ENCODE measurements at regions not wholly inside any gene's neighbourhood (a gene's known extent, or its start where the extent isn't known, plus 50 kb on each side); places are given as distances from the start of the nearest gene placed in this dataset.

DNA sequence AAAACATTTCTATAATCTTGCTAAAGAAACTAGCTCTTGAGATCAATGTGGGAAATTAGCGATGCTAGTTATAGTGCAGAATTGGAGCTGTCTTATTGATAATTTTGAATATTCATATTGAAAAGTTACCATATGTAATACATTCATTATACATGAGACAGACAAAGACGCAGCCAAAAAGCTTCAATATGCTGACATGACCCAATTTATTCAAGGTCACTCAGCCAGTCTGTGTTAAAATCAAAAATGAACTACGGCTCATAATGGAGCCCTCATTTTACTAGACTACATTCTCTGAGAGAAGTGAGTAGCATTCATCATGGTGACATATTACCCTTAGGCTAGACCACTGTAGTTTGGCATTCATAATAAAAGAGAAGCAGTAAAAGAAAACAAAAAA lies 107.3 kb upstream of the GABRG2 start:
- no peaks in the 10 kb centered on the region for H3K4me1 ChIP-seq (ENCODE audit: control extremely low read depth in 1 of 4, control insufficient read depth in 4 of 4, insufficient read depth in 4 of 4, low read length in 3 of 4)
- no peak overlapping the region for H3K27ac ChIP-seq (ENCODE audit: insufficient read depth in 1 of 2, low read depth in 1 of 2, low read length in 2 of 2, poor library complexity in 1 of 2, severe bottlenecking in 2 of 2)
- DNase-seq, result no peak
- no peaks in the 10 kb centered on the region for H3K27me3 ChIP-seq (replicated peaks in 2 of 5; ENCODE audit: control insufficient read depth in 4 of 5, insufficient read depth in 5 of 5, low read length in 4 of 5)
- no peak overlapping the region for H3K4me3 ChIP-seq (ENCODE audit: control insufficient read depth in 1 of 7, extremely low read depth in 1 of 7, insufficient read depth in 4 of 7, low read depth in 2 of 7, low read length in 6 of 7)
- ChIA-PET POLR2A (no interaction called here), CTCF (no interaction called here)
- no peaks in the 10 kb centered on the region for H3K36me3 ChIP-seq (ENCODE audit: control insufficient read depth in 4 of 4, insufficient read depth in 4 of 4, low read length in 3 of 4)
- H3K9me3 ChIP-seq (ENCODE audit: control extremely low read depth in 1 of 5, control insufficient read depth in 4 of 5, insufficient read depth in 2 of 5, low read depth in 1 of 5, low read length in 4 of 5), result no peaks in the 10 kb centered on the region
- WGBS (ENCODE audit: insufficient coverage), result no CpG with 5 or more reads among the region's 3 CpGs

DNA sequence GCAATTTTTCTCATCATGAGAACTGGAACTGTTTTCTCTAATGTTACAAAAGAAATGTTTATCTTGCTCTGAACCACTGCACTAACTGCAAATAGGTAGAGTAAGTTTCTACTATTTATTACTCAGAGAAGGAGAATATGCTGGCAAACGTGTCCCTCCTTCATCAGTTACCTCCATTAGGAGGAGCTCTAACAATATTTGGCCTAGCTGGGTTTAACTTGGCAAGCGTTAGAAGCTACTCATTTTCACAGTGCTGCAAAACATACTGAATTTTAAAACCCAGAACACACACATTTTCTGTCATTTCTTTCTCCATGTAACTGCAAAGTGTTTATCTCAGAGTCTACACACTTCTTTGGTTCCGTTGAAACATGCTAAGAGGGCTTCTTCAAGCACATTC lies 101.0 kb upstream of the GABRG2 start:
- no peak overlapping the region for H3K4me3 ChIP-seq (ENCODE audit: control insufficient read depth in 1 of 7, extremely low read depth in 1 of 7, insufficient read depth in 4 of 7, low read depth in 2 of 7, low read length in 6 of 7)
- WGBS (ENCODE audit: insufficient coverage), result no CpG with 5 or more reads among the region's 3 CpGs
- H3K27ac ChIP-seq (ENCODE audit: insufficient read depth in 1 of 2, low read depth in 1 of 2, low read length in 2 of 2, poor library complexity in 1 of 2, severe bottlenecking in 2 of 2), result no peak overlapping the region
- ChIA-PET POLR2A (no interaction called here), CTCF (interaction anchor here (1.0 kb wide), 1 partner anchor 1440 kb away, joined by 3 read pairs; no protein-coding TSS in a partner anchor)
- peak; percentile 2 to 31 (median 18) for DNase-seq
- no peaks in the 10 kb centered on the region for H3K4me1 ChIP-seq (ENCODE audit: control extremely low read depth in 1 of 4, control insufficient read depth in 4 of 4, insufficient read depth in 4 of 4, low read length in 3 of 4)
- H3K9me3 ChIP-seq (ENCODE audit: control extremely low read depth in 1 of 5, control insufficient read depth in 4 of 5, insufficient read depth in 2 of 5, low read depth in 1 of 5, low read length in 4 of 5), result no peaks in the 10 kb centered on the region
- no peaks in the 10 kb centered on the region for H3K36me3 ChIP-seq (ENCODE audit: control insufficient read depth in 4 of 4, insufficient read depth in 4 of 4, low read length in 3 of 4)
- H3K27me3 ChIP-seq (replicated peaks in 2 of 5; ENCODE audit: control insufficient read depth in 4 of 5, insufficient read depth in 5 of 5, low read length in 4 of 5), result no peaks in the 10 kb centered on the region

DNA sequence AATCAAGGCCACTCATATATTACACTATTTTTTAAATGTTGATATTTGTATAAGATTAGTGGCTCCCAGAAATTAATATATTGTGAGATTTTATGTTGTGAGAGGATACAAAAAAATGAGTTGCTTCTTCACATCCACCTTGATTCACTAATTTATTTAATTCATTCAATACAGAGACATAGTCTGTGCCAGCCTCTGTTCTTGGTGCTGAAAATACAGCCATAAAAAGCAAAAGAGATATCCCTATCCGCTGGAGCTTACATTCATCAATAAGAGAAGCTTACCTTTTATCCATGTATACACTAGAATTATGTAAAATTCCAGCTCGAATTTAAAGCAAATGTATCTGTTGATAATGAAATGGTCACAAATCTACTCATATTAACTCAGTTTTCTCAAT lies 92.2 kb upstream of the GABRG2 start:
- DNase-seq, result no peak
- Histone ChIP-seq H3K27ac (ENCODE audit: insufficient read depth in 1 of 2, low read depth in 1 of 2, low read length in 2 of 2, poor library complexity in 1 of 2, severe bottlenecking in 2 of 2) (no peak overlapping the region), H3K4me3 (ENCODE audit: control insufficient read depth in 1 of 7, extremely low read depth in 1 of 7, insufficient read depth in 4 of 7, low read depth in 2 of 7, low read length in 6 of 7) (no peak overlapping the region), H3K9me3 (ENCODE audit: control extremely low read depth in 1 of 5, control insufficient read depth in 4 of 5, insufficient read depth in 2 of 5, low read depth in 1 of 5, low read length in 4 of 5) (no peaks in the 10 kb centered on the region), H3K27me3 (replicated peaks in 2 of 5; ENCODE audit: control insufficient read depth in 4 of 5, insufficient read depth in 5 of 5, low read length in 4 of 5) (no peaks in the 10 kb centered on the region), H3K36me3 (ENCODE audit: control insufficient read depth in 4 of 4, insufficient read depth in 4 of 4, low read length in 3 of 4) (no peaks in the 10 kb centered on the region), H3K4me1 (ENCODE audit: control extremely low read depth in 1 of 4, control insufficient read depth in 4 of 4, insufficient read depth in 4 of 4, low read length in 3 of 4) (no peaks in the 10 kb centered on the region)
- WGBS (ENCODE audit: insufficient coverage), result no CpG with 5 or more reads among the region's 2 CpGs
- CTCF ChIA-PET, result no interaction called here
- POLR2A ChIA-PET, result no interaction called here

DNA sequence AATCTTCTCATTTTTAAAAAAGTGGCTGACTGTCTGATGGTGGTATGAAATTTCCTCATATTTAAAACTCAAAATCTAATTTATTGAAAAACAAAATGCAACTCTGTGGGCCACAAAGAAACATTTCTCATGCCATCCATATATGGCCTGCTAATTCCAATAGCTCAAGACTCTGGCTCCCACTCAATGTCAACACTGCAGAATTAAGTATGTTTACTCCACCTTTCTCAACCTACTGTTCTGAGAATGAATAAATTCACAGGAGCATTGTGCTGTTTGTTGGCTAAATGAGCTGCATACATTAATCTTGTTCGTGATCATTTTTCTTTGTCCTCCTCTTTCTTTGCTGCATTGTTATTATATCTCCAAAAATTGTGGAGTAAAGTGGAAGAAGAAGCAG lies 79.5 kb upstream of the GABRG2 start:
- no peak overlapping the region for H3K4me3 ChIP-seq (ENCODE audit: control insufficient read depth in 1 of 7, extremely low read depth in 1 of 7, insufficient read depth in 4 of 7, low read depth in 2 of 7, low read length in 6 of 7)
- DNase-seq, result no peak
- no peak overlapping the region for H3K27ac ChIP-seq (ENCODE audit: insufficient read depth in 1 of 2, low read depth in 1 of 2, low read length in 2 of 2, poor library complexity in 1 of 2, severe bottlenecking in 2 of 2)
- H3K4me1 ChIP-seq (ENCODE audit: control extremely low read depth in 1 of 4, control insufficient read depth in 4 of 4, insufficient read depth in 4 of 4, low read length in 3 of 4), result no peaks in the 10 kb centered on the region
- H3K9me3 ChIP-seq (ENCODE audit: control extremely low read depth in 1 of 5, control insufficient read depth in 4 of 5, insufficient read depth in 2 of 5, low read depth in 1 of 5, low read length in 4 of 5), result no peaks in the 10 kb centered on the region
- no peaks in the 10 kb centered on the region for H3K36me3 ChIP-seq (ENCODE audit: control insufficient read depth in 4 of 4, insufficient read depth in 4 of 4, low read length in 3 of 4)
- ChIA-PET CTCF (no interaction called here), POLR2A (no interaction called here)
- no CpG with 5 or more reads among the region's 1 CpG for WGBS (ENCODE audit: insufficient coverage)
- H3K27me3 ChIP-seq (replicated peaks in 2 of 5; ENCODE audit: control insufficient read depth in 4 of 5, insufficient read depth in 5 of 5, low read length in 4 of 5), result no peaks in the 10 kb centered on the region
